DOHH2 (cell line): ENCODE measurements at regions not wholly inside any gene's neighbourhood (a gene's known extent, or its start where the extent isn't known, plus 50 kb on each side); places are given as distances from the start of the nearest gene placed in this dataset.

Source experiments
- H3F3A ChIP-seq: fragments of 200-600 bp; sonication (generic), shearing (Covaris generic); 2 replicates; pipeline ENCODE4 v1.6.0; 2016; ENCODE audit warnings: antibody characterized with exemption, mild to moderate bottlenecking; ENCODE audit not compliant: control insufficient read depth, insufficient read depth
- H3K27ac ChIP-seq: fragments of 200-600 bp; sonication (generic); 2 replicates; pipeline ENCODE4 v1.5.1; 2014; ENCODE audit warnings: low read depth, mild to moderate bottlenecking, low read length, moderate library complexity
- H3K27me3 ChIP-seq: fragments of 200-600 bp; sonication (generic); 2 replicates; pipeline ENCODE4 v1.6.1; 2014; ENCODE audit warnings: mild to moderate bottlenecking, low read length, mixed read lengths; ENCODE audit not compliant: control insufficient read depth
- H3K36me3 ChIP-seq: fragments of 200-600 bp; sonication (generic); 2 replicates; pipeline ENCODE4 v1.6.1; 2014; ENCODE audit warnings: mild to moderate bottlenecking, low read length, moderate library complexity, mixed read lengths; ENCODE audit not compliant: control insufficient read depth
- H3K4me1 ChIP-seq: fragments of 200-600 bp; sonication (generic); 2 replicates; pipeline ENCODE4 v1.6.1; 2014; ENCODE audit warnings: mild to moderate bottlenecking, low read length, mixed read lengths; ENCODE audit not compliant: control insufficient read depth
- H3K4me2 ChIP-seq: fragments of 200-600 bp; sonication (generic); 2 replicates; pipeline ENCODE4 v1.6.0; 2014; ENCODE audit warnings: mild to moderate bottlenecking, low read length, moderate library complexity
- H3K4me3 ChIP-seq: fragments of 200-600 bp; sonication (generic); 2 replicates; pipeline ENCODE4 v1.5.1; 2014; ENCODE audit warnings: mild to moderate bottlenecking, low read length, mixed read lengths
- H3K79me2 ChIP-seq: fragments of 200-600 bp; sonication (generic); 2 replicates; pipeline ENCODE4 v1.6.1; 2014; ENCODE audit warnings: mild to moderate bottlenecking, low read length, mixed read lengths; ENCODE audit not compliant: control insufficient read depth
- H3K9me2 ChIP-seq: fragments of 200-600 bp; sonication (generic); replicated peaks from 2 replicates; pipeline ENCODE4 v1.6.1; 2014; ENCODE audit warnings: mild to moderate bottlenecking, low read length, mixed read lengths; ENCODE audit not compliant: control insufficient read depth
- H3K9me3 ChIP-seq: fragments of 200-600 bp; sonication (generic); 2 replicates; pipeline ENCODE4 v1.6.1; 2014; ENCODE audit warnings: antibody characterized with exemption, low read length, mixed read lengths; ENCODE audit not compliant: control insufficient read depth, insufficient read depth
- H4K20me1 ChIP-seq: fragments of 200-600 bp; sonication (generic); 2 replicates; pipeline ENCODE4 v1.6.0; 2014; ENCODE audit warnings: low read depth, mild to moderate bottlenecking, antibody characterized with exemption, low read length, moderate library complexity; ENCODE audit not compliant: control insufficient read depth, insufficient read depth
- EZH2phosphoT487 ChIP-seq: fragments of 200-600 bp; sonication (generic); IDR thresholded peaks from 2 replicates; pipeline ENCODE4 v1.6.1; 2017; ENCODE audit warnings: borderline replicate concordance, mild to moderate bottlenecking, antibody characterized with exemption, low read length, moderate library complexity, mixed read lengths
- TF ChIP-seq, protein P1 (sequence below): fragments of 200-600 bp; sonication (generic); IDR thresholded peaks from one replicate; pipeline ENCODE4 v1.5.1; 2014; ENCODE audit warnings: antibody characterized with exemption, mild to moderate bottlenecking, low read depth, low read length; ENCODE audit not compliant: poor library complexity, severe bottlenecking

DNA sequence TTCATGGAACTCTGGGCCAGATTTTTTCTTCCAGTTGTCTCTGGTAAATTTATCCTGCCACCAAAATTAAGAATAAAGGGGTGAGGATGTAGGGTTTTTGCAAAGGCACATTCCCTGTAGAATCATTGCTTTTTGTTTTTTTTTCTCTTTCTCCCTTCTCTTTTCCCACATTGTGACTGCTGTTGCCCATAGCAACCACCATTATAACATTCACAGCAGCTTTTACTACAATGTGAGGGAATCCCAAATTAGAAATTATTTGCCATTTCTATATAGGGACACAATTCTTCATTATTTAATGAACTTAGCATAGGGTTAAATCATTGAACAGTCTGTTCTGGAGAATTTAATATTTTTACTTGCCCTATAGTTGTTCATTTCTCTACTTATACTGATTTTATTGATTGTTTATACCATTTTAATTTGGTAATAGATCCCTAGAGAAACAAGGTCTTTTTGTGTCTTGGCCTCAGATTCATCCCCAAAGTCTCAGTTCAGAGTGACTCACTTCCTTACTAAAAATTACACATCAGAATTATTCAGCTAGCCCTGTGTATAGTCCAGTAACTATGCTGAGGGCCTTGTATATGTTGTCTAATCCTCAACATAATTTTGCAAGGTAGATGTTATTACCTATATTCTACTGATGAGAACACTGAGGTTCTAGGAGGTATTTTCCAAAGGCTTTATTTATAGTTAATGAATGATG, 80.8 kb upstream of the ANK2 start:
- Histone ChIP-seq H3K9me3 (no peaks in the 10 kb centered on the region), H3K36me3 (no peaks in the 10 kb centered on the region), H3K27ac (no peak overlapping the region), H3F3A (no peaks in the 10 kb centered on the region), H3K4me3 (no peak overlapping the region), H3K27me3 (no peaks in the 10 kb centered on the region), H3K79me2 (no peaks in the 10 kb centered on the region), H4K20me1 (no peaks in the 10 kb centered on the region), H3K4me1 (no peaks in the 10 kb centered on the region), H3K9me2 (no peaks in the 10 kb centered on the region), H3K4me2 (no peak overlapping the region)
- TF ChIP-seq, protein P1, sequence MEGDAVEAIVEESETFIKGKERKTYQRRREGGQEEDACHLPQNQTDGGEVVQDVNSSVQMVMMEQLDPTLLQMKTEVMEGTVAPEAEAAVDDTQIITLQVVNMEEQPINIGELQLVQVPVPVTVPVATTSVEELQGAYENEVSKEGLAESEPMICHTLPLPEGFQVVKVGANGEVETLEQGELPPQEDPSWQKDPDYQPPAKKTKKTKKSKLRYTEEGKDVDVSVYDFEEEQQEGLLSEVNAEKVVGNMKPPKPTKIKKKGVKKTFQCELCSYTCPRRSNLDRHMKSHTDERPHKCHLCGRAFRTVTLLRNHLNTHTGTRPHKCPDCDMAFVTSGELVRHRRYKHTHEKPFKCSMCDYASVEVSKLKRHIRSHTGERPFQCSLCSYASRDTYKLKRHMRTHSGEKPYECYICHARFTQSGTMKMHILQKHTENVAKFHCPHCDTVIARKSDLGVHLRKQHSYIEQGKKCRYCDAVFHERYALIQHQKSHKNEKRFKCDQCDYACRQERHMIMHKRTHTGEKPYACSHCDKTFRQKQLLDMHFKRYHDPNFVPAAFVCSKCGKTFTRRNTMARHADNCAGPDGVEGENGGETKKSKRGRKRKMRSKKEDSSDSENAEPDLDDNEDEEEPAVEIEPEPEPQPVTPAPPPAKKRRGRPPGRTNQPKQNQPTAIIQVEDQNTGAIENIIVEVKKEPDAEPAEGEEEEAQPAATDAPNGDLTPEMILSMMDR: no peak
- TF ChIP-seq EZH2phosphoT487: no peak

DNA sequence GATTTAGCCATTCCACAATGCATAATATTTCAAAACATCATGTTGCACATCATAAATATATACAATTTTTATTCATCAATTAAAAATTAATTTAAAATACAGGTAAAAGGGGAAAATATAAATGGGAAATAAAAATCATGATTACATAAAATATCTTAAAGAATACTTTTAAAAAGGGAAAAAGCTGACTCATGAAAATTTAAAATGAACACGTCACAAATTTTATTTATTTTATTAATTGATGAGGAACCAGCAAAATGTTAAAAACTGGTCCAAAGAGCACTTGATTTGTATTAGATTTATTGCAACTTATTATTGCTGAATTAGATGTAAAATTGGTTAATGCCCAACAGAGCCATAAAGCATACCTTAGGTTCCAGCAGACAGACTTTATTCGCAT, 78.5 kb upstream of the ANK2 start:
- Histone ChIP-seq H3K27me3 (no peaks in the 10 kb centered on the region; the same call in 1 of the 2 replicates), H3K4me1 (peaks cover 5% of the 10 kb centered on the region; the same call in 1 of the 2 replicates), H3K79me2 (no peaks in the 10 kb centered on the region), H3K36me3 (no peaks in the 10 kb centered on the region), H4K20me1 (no peaks in the 10 kb centered on the region), H3K9me2 (no peaks in the 10 kb centered on the region), H3K4me2 (no peak overlapping the region), H3F3A (no peaks in the 10 kb centered on the region), H3K9me3 (no peaks in the 10 kb centered on the region), H3K4me3 (no peak overlapping the region), H3K27ac (no peak overlapping the region)
- TF ChIP-seq, protein P1: no peak
- no peak for TF ChIP-seq EZH2phosphoT487

DNA sequence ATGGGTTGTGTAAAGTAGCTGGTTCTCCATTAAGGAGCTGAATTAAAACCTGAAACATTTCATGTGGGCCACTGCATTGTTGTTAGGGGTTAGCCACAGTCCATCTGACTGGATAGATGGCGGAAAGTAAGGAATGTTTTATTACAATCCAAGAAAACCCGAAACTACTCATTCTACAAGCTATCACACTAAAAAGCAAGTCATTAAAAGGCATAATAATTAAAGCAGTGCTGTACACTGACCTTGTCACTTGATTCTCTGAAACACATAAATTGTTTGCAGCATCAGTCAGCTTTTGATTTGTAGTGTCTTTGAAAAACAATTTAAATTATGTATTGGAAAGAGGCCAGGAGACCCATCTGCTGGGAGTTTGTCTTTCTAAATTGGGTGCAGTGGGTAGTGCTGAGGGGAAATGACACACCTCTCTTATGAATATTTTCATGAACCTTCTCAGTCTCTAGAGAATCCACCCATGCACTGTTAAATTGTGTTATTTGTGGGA, 75.7 kb upstream of the ANK2 start:
- Histone ChIP-seq H3K9me2 (no peaks in the 10 kb centered on the region), H3K36me3 (no peaks in the 10 kb centered on the region), H3K27ac (no peak overlapping the region), H3K9me3 (no peaks in the 10 kb centered on the region), H3K4me3 (no peak overlapping the region), H3K4me2 (no peak overlapping the region), H4K20me1 (no peaks in the 10 kb centered on the region), H3K27me3 (no peaks in the 10 kb centered on the region; the same call in 1 of the 2 replicates), H3K79me2 (no peaks in the 10 kb centered on the region), H3K4me1 (peaks cover 5% of the 10 kb centered on the region; the same call in 1 of the 2 replicates), H3F3A (no peaks in the 10 kb centered on the region)
- no peak for TF ChIP-seq EZH2phosphoT487
- TF ChIP-seq, protein P1: no peak
